K562 (cell line): ENCODE measurements at regions not wholly inside any gene's neighbourhood (a gene's known extent, or its start where the extent isn't known, plus 50 kb on each side); places are given as distances from the start of the nearest gene placed in this dataset.

Experiments
- ARID3A ChIP-seq: IDR thresholded peaks from 2 replicates; pipeline ENCODE4 v1.6.1; 2012; ENCODE audit warnings: low read depth, low read length, improper control_type of control experiment, borderline replicate concordance
- BDP1 ChIP-seq: IDR thresholded peaks from 3 replicates; pipeline ENCODE4 v1.6.1; 2011; ENCODE audit not compliant: insufficient read length, insufficient read depth
- BRF2 ChIP-seq: IDR thresholded peaks from 3 replicates; pipeline ENCODE4 v1.6.1; 2011; ENCODE audit warnings: borderline replicate concordance, mild to moderate bottlenecking; ENCODE audit not compliant: insufficient read length, insufficient read depth
- CCNT2 ChIP-seq: IDR thresholded peaks from 2 replicates; pipeline ENCODE4 v1.6.1; 2011; ENCODE audit warnings: borderline replicate concordance, low read depth, mild to moderate bottlenecking, moderate library complexity, mixed read lengths, low read length; ENCODE audit not compliant: insufficient read length; ENCODE audit errors: extremely low read depth
- CREBBP ChIP-seq: IDR thresholded peaks from one replicate; pipeline ENCODE4 v1.6.1; 2012; ENCODE audit warnings: low read depth, mild to moderate bottlenecking, control low read depth, inconsistent platforms, low read length
- EGR1 ChIP-seq: fragments of 450-650 bp; conservative IDR thresholded peaks from 2 replicates; pipeline ENCODE4 v1.6.1; 2017; ENCODE audit warnings: mild to moderate bottlenecking
- FOXM1 ChIP-seq, 2 experiments: fragments of 450-650 bp in 1 of 2; sonication (generic) in 1 of 2; formaldehyde crosslinking in 1 of 2; IDR thresholded peaks; 2 replicates each; pipeline versions ENCODE4 v1.6.1 to v1.9.0; 2017 to 2022; ENCODE audit warnings: low read depth in 2 of 2, mild to moderate bottlenecking in 2 of 2, missing genetic modification reagents in 1 of 2, moderate library complexity in 1 of 2
- GTF2F1 ChIP-seq: IDR thresholded peaks from 2 replicates; pipeline ENCODE4 v1.6.1; 2011; ENCODE audit warnings: low read depth, low read length, improper control_type of control experiment
- HNRNPL ChIP-seq: fragments of 200-400 bp; formaldehyde crosslinking; IDR thresholded peaks from 2 replicates; pipeline ENCODE4 v1.6.1; 2017; ENCODE audit warnings: low read depth, mild to moderate bottlenecking, low read length
- HOXB6 ChIP-seq: fragments of 250-450 bp; sonication (Bioruptor Pico); IDR thresholded peaks from 2 replicates; pipeline ENCODE4 v1.5.1; 2022; ENCODE audit warnings: mild to moderate bottlenecking, borderline replicate concordance
- KDM5B ChIP-seq: fragments of 200-600 bp; sonication (generic); IDR thresholded peaks from 2 replicates; pipeline ENCODE4 v1.6.1; 2012; ENCODE audit warnings: low read depth, mild to moderate bottlenecking, moderate library complexity, low read length, control low read depth, inconsistent platforms; ENCODE audit not compliant: insufficient replicate concordance
- MITF ChIP-seq: IDR thresholded peaks from 2 replicates; pipeline ENCODE4 v1.6.1; 2014; ENCODE audit warnings: antibody characterized with exemption
- POLR2G ChIP-seq: fragments of 200-400 bp; formaldehyde crosslinking; IDR thresholded peaks from 2 replicates; pipeline ENCODE4 v1.6.1; 2017; ENCODE audit warnings: low read depth, mild to moderate bottlenecking, antibody characterized with exemption, low read length, moderate library complexity
- RBBP5 ChIP-seq: fragments of 200-600 bp; sonication (generic); IDR thresholded peaks from 2 replicates; pipeline ENCODE4 v1.6.1; 2012; ENCODE audit warnings: borderline replicate concordance, mild to moderate bottlenecking, low read length, control low read depth, inconsistent platforms; ENCODE audit not compliant: insufficient read depth, poor library complexity, severe bottlenecking
- WHSC1 ChIP-seq: IDR thresholded peaks from one replicate; pipeline ENCODE4 v1.6.1; 2012; ENCODE audit warnings: low read length, control low read depth, inconsistent platforms
- XRCC5 ChIP-seq: fragments of 200-400 bp; formaldehyde crosslinking; IDR thresholded peaks from 2 replicates; pipeline ENCODE4 v1.6.1; 2017; ENCODE audit warnings: low read depth, mild to moderate bottlenecking, low read length
- ZBED1 ChIP-seq: IDR thresholded peaks from 2 replicates; pipeline ENCODE4 v1.6.1; 2014
- ZBTB7A ChIP-seq: IDR thresholded peaks from 2 replicates; pipeline ENCODE4 v1.6.1; 2011; ENCODE audit warnings: low read depth, mild to moderate bottlenecking, low read length, moderate library complexity, borderline replicate concordance; ENCODE audit not compliant: control insufficient read depth

GRCh38 chr7:65269150-65269856 lies 104.4 kb upstream of the ZNF92 start (continued):
- TF ChIP-seq HNRNPL, result no peak
- TF ChIP-seq MITF, result no peak
- TF ChIP-seq ZBTB7A, result peak; percentile 80; the same call in 1 of the 2 replicates
- TF ChIP-seq GTF2F1, result no peak
- no peak for TF ChIP-seq WHSC1
- no peak for TF ChIP-seq FOXM1 (IDR thresholded peaks at IDR 0.05; ENCODE audit: low read depth)
- TF ChIP-seq FOXM1 (CRISPR knock-in tag; IDR thresholded peaks at IDR 0.05; ENCODE audit: low read depth), result no peak
- TF ChIP-seq POLR2G, result peak; percentile 79
- 0 out of 2 replicates have a peak, but pooled peaks have one; percentile 37 for TF ChIP-seq EGR1
- TF ChIP-seq CCNT2, result no peak
- TF ChIP-seq BRF2, result no peak
- TF ChIP-seq CREBBP, result no peak
- no peak for TF ChIP-seq ZBED1
- peak; percentile 54 for TF ChIP-seq KDM5B
- no peak for TF ChIP-seq ARID3A
- TF ChIP-seq BDP1, result no peak
- no peak for TF ChIP-seq HOXB6 (CRISPR knock-in tag)
- 0 out of 2 replicates have a peak, but pooled peaks have one; percentile 29 for TF ChIP-seq XRCC5
- peak; percentile 23 for TF ChIP-seq RBBP5
